ENCODE measurements at regions not wholly inside any gene's neighbourhood (a gene's known extent, or its start where the extent isn't known, plus 50 kb on each side); places are given as distances from the start of the nearest gene placed in this dataset.
"Not testable (repeated sequence)": the region's sequence is repeated elsewhere in the genome, so short reads cannot be mapped to it uniquely, and the experiment has no call there.

- DNase-seq, result no peak
Measured at GRCh38 chr14:48805315-48805714, 780.9 kb downstream of the RPS29 start.

GRCh38 chr14:48792376-48793024 is 793.7 kb downstream of the RPS29 start:
- DNase-seq, result no peak

GRCh38 chr14:48788771-48789170 is 797.4 kb downstream of the RPS29 start:
- no peak for DNase-seq

DNA sequence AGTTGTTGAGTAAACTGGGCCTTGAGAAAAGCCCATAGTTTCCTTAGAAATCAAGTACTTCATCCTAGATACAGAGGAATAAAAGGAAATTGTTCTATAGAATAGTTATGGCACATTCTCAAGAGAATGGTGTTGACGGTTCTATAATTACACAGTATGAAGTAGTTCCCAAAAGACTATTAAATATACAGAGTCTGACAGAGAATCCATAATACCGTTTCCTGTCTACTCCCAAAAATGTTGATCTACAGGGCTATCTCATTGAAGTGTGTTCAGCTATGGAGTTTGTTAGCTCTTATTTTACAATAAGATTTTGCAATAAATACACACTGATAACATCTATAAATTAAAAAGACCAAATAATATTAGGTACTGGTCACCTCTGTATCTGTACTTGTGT is 799.7 kb downstream of the RPS29 start:
- DNase-seq, result no peak

GRCh38 chr14:48771717-48772116 is 814.5 kb downstream of the RPS29 start:
- DNase-seq, result no peak

DNA sequence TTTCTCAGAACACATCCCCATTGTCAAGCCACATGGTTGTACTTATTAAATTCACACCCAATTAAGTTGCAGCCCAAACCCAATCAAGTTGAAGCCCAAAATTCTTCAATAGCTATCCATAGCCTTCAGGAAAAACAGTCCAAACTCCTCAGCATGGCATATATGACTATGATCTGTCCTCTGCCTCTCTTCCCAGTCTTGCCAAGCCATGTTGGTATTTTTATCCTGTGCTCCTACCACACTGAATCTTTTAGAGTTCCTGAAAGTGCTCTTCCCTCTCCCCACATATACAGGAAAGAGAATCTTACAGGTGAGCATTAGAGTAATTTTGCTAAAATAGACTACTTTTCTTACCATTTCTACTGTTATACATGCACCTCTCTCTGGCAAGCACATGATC is 834.9 kb downstream of the RPS29 start:
- DNase-seq, result no peak

GRCh38 chr14:48748151-48748675 is 838.0 kb downstream of the RPS29 start:
- no peak for DNase-seq

GRCh38 chr14:48747561-48748089 is 838.6 kb downstream of the RPS29 start:
- no peak for DNase-seq

GRCh38 chr14:48744202-48744601 is 842.0 kb downstream of the RPS29 start:
- no peak for DNase-seq

- no peak for DNase-seq
Measured at GRCh38 chr14:48738186-48738925, 847.8 kb downstream of the RPS29 start.

DNA sequence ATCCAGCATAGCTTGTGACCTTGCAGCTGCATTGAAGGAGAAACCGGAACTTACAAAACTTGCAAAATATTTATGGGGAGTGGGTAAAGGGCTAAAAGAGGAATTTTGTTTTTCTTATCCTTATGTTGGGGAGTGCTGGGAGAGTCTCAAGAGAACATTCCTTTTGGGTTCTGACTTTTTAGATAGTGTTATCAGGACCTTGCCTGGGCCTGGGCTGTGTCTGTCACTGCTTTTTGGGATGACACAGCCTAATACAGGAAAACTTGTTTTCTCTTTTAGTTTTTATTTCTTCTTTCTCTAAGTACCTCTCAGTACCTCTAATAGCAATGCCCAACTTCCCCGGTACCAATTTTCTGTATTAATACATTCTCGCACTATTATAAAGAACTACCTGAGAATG is 850.6 kb downstream of the RPS29 start:
- no peak for DNase-seq

DNA sequence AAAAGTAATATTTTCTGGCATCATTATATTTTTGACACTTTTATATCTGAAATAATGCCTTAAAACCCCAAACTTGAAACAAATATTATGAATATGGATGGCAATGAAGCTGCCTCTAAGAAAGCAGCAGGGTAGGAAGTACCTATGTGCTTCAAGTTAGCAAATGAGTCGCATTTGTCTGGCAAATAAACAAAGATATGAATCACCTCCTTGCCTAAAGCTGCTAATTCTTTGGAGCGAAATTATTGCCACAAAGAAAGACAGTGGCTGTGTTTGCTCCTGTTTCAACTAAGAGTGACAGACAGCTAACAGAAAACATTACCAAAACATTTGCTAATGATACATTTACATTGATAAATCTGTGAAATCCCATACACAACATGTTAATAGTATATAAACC is 854.9 kb downstream of the RPS29 start:
- DNase-seq, result no peak

DNA sequence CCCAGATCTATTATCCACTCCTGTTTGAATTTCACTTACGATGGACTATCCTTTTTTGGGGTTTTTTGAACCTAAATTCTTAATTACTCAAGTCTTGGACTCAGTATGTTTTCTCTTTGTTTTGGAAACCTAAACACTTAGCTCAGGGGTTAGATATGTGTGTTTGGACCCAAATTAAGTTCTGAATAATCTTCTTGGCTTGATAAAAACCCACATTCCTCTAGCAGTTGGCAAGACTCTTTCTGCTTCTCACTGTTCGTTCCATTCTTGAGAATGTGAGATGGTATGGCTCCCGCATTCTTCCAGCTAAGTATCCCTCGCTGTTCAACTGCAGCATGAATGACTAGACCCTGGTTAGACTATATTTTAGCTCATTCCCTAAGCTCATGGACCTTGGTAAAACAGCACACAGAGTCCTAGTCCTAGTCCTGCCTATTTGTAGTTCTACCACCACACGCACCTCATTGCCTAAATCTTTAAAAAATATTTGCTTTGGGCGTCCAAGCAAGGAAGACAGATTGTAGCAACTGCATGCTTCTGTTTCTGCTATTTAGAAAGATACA is 860.0 kb downstream of the RPS29 start:
- no peak for DNase-seq

- no peak for DNase-seq
Measured at GRCh38 chr14:48725051-48725734, 861.0 kb downstream of the RPS29 start.

DNA sequence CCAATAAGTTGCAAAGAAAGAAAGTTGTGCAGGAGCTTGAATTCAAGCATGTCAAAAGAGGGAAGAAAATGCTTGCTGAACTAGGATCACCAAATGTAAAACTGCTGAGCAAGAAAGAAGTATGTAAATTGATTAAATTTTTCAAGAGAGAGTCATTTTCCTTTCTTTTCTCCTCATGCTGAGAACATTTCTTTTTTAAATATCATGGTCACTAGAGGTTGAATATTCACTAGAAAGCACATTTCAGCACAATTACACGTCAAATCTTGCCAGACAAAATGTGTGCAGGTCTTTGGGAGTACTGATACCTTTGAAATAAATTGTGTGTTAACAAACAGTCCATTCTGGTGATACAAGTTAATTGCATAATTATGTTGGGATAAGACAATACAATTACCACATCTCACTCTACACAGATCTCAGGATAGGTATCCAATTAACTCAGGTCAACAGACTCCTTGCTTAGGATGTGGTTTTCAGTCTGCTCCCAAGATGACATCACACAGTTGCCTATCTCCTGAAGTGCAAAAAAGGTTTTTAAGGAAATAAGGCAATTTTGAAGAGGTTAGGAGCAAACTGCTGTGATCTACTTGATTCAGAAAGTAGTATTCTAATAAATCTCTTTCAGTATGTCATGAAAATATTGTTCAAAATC is 862.2 kb downstream of the RPS29 start:
- no peak for DNase-seq

DNA sequence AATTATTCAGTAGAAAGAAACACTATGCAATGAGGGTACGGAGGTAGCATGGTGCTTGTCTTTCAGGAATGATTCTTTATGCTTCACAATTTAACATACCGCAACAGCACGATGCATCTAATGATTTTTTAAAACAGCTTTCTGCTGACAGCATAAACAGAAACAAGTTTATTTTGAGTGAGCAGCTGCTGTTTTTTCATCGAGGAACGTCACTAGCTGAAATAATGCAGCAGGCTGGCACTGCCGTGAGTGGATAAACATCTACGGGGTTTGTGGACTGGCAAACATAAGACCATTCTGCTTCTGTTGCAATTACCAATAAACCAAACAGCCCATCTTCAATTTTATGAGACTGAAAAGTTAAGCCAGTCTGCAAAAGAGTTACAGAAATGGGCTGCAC is 871.8 kb downstream of the RPS29 start:
- DNase-seq, result no peak

DNA sequence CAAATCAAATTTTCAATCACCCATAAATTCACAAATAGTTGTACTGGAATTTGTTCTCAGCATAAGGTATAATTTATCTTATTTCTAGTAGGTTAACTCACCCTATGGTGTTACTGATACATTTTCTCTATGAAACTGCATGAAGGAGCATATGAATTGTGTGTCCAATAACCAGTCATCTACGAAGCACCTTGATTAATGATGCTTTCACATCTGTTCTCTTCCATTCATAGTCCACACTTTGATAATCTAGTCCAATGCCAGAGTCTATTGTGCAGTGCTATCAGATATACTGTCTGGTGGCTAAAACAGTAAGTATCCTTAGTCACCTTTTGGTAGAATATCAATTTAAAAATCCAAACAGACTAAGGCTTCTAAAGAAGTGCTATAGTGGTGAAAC is 876.0 kb downstream of the RPS29 start:
- no peak for DNase-seq

DNA sequence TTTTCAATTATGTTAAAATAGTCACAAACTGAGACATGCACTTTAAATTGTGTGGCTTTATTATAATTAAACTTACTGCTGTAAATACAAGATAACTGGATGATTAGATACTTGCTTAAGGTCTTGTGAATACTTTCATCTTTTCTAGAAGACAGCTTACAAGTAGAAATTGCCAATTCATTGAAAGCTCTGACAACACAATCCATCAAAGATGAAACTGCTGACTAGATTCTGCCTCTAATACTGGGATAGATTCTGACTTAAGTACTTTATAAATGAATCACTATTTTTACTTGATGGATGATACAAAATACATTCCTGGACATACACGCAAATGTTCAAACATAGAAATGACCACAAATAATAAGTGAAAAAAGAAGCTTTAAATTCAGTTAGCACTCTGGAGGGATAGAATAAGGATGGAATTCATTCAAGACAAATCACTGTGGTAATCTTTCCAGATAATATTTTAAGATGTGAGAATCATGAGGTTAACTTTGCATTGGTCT is 876.8 kb downstream of the RPS29 start:
- DNase-seq, result no peak

- DNase-seq, result no peak
Measured at GRCh38 chr14:48704639-48705038, 881.5 kb downstream of the RPS29 start.

DNA sequence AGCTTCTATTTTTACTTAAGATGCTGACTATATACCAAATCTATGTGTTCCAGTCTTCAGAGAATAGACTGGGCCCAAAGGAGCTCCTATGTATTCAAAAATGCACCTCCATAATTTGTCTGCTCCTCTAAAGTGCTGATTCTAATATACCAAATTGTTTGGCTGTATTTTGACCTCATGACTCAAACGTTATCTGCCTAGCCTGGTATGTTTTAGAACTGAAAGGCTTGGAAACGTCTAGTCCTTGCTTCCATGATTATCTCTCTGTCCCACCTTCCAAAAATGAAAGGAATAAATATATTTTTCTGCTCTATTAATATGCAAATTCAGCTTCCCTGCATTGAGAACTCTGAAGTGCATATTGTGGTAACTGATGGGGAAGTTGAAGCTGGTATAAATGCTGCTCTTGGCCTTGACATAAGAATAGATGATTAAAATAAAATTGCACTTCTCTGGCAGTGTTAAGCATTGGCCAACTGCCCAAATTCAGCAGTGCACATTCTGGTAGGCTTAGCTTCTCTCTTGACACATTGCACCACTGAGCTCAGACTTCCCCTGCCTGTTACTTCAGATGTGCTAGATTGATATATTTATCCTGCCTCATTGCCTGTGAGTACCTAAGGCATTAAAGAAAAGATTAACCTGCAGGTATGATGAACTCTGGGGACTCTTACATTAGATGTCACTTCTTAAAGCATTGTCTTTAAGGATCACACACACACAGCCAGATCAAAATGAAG is 882.3 kb downstream of the RPS29 start:
- no peak for DNase-seq

- not testable (repeated sequence) for DNase-seq
Measured at GRCh38 chr14:48697362-48697761, 888.8 kb downstream of the RPS29 start.

- no peak for DNase-seq
Measured at GRCh38 chr14:48693793-48694192, 892.4 kb downstream of the RPS29 start.

All from stimulated activated CD4-positive, alpha-beta T cell treated with anti-CD3 and anti-CD28 coated beads, Interleukin-1b, Interleukin-23, amount 100 ng/mL, for 48 hours (primary cell).